Activated naive CD4-positive, alpha-beta T cell (primary cell): ENCODE measurements at regions not wholly inside any gene's neighbourhood (a gene's known extent, or its start where the extent isn't known, plus 50 kb on each side); places are given as distances from the start of the nearest gene placed in this dataset.

ENCODE experiments used
- DNase-seq, 4 experiments: peaks; one replicate each; lab custom pipeline; 2025; lab: John Stamatoyannopoulos, UW

- DNase-seq, result no peak
These were observed 255.8 kb downstream of the GLI2 start for GRCh38 chr2:120991441-120991840.

- DNase-seq, result no peak
These were observed 257.3 kb downstream of the GLI2 start for GRCh38 chr2:120992791-120993555.

GRCh38 chr2:120993661-120994060 lies 258.0 kb downstream of the GLI2 start:
- DNase-seq, result no peak

- no peak for DNase-seq
These were observed 258.8 kb downstream of the GLI2 start for GRCh38 chr2:120994301-120994995.

GRCh38 chr2:120995152-120995551 lies 259.5 kb downstream of the GLI2 start:
- DNase-seq, result no peak

- DNase-seq, result no peak
These were observed 260.1 kb downstream of the GLI2 start for GRCh38 chr2:120995656-120996190.

GRCh38 chr2:120999377-121000097 lies 263.9 kb downstream of the GLI2 start:
- no peak for DNase-seq

- DNase-seq, result no peak
These were observed 265.1 kb downstream of the GLI2 start for GRCh38 chr2:121000804-121001203.

- no peak for DNase-seq
These were observed 266.0 kb downstream of the GLI2 start for GRCh38 chr2:121001641-121002040.

- no peak for DNase-seq
These were observed 266.9 kb downstream of the GLI2 start for GRCh38 chr2:121002597-121002996.

GRCh38 chr2:121003391-121003790 lies 267.7 kb downstream of the GLI2 start:
- no peak for DNase-seq

- DNase-seq, result no peak
These were observed 268.7 kb downstream of the GLI2 start for GRCh38 chr2:121004359-121004758.

GRCh38 chr2:121004950-121005349 lies 269.3 kb downstream of the GLI2 start:
- no peak for DNase-seq

- no peak for DNase-seq
These were observed 269.8 kb downstream of the GLI2 start for GRCh38 chr2:121005453-121005852.

- no peak for DNase-seq
These were observed 271.2 kb downstream of the GLI2 start for GRCh38 chr2:121006743-121007489.

GRCh38 chr2:121007490-121007853 lies 271.8 kb downstream of the GLI2 start:
- DNase-seq, result no peak

GRCh38 chr2:121008975-121009374 lies 273.3 kb downstream of the GLI2 start:
- DNase-seq, result no peak

- DNase-seq, result no peak
These were observed 274.0 kb downstream of the TFCP2L1 start for GRCh38 chr2:121010998-121011397.

- no peak for DNase-seq
These were observed 270.1 kb downstream of the TFCP2L1 start for GRCh38 chr2:121014876-121015275.

- DNase-seq, result no peak
These were observed 269.0 kb downstream of the TFCP2L1 start for GRCh38 chr2:121015971-121016485.

- DNase-seq, result no peak
These were observed 267.6 kb downstream of the TFCP2L1 start for GRCh38 chr2:121017396-121017795.
